HG02623 (cell line): ENCODE measurements at regions not wholly inside any gene's neighbourhood (a gene's known extent, or its start where the extent isn't known, plus 50 kb on each side); places are given as distances from the start of the nearest gene placed in this dataset.
"Not testable (repeated sequence)": the region's sequence is repeated elsewhere in the genome, so short reads cannot be mapped to it uniquely, and the experiment has no call there.

Experiments
- ATAC-seq: cut with Tn5 transposase; IDR thresholded peaks from one replicate; pipeline ENCODE4 v1.9.1; 2021; ENCODE audit warnings: moderate library complexity; ENCODE audit not compliant: unreplicated experiment

DNA sequence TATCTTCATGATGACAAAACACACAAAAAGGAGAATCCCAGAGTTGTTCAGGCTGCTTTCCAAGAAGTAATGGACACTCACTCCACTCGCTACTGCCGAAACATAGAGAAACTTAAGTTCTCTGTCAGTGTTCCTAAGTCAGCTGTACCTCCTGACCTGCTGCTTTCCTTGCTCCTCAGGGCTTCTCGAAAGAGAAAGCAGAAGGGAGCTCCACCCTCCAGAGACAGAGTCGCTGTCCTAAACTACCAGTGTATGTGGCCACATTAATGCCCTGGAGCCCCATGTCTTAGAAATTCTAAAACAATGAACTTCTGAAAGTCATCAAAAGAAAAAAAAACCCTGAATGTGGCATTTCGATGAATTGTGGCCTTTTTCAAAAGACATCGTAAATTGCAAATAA, 390.8 kb upstream of the MON1B start:
- no peak for ATAC-seq

DNA sequence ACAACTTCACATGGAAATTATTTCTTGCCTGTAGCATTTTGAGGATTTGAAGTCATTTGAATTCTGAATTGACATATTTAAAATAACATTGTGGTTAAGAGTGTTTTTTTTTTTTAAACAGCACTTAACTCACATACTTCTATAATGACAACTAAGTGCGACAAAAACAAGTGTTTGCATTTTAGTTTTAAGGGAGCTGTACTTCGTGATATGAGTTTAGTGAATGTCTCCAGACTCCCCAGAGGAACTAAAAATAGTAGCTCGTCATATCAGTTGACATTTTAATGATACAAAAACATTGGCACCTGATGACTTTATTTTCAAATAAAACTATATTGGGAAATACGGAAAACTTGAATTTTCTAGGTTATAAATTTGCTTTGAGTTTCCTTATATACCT, 389.6 kb upstream of the MON1B start:
- no peak for ATAC-seq

DNA sequence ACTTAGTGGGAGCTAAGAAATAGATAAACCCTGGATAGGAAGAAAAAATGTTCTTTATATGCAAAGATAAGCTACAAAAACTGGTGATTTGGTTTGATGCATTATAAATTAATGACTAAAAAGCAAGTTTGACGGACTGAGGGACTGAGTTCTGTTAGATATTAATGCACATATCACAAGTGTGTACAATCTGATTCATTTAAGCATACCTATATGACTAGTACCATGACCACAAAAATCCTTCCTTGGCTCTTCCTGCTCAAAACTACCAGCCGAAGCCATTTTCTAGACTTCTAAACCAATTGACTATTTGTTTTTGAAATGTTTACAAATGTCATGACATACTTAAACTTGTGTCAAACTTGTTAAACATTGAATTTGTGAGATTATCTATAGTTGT, 374.5 kb upstream of the MON1B start:
- ATAC-seq = no peak

DNA sequence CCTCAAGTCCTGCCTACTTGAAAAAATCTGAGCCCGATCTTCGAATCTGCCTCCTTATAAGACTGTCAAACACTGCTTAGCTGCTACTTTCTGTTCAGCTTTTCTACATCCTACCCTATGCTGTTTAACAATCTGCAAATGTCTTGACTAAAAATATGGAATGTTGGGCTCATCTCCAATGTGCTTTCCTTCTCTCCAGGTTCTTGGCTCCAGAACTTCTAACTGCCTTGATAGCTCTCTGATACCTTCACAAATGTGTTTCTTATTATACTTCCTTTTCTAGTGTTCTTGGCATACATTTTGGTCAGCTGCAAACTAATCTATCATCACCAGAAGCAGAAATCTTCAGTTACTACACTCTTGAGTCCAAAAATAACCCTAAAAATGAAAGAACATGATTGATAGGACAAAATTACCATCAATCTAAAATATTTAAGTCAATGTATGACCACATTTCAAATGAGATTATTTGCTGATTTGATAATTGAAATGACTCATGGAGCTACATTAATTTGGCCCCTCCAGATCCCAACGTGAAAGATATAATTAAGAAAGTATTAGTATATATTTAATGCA, 372.3 kb upstream of the MON1B start:
- ATAC-seq = no peak

DNA sequence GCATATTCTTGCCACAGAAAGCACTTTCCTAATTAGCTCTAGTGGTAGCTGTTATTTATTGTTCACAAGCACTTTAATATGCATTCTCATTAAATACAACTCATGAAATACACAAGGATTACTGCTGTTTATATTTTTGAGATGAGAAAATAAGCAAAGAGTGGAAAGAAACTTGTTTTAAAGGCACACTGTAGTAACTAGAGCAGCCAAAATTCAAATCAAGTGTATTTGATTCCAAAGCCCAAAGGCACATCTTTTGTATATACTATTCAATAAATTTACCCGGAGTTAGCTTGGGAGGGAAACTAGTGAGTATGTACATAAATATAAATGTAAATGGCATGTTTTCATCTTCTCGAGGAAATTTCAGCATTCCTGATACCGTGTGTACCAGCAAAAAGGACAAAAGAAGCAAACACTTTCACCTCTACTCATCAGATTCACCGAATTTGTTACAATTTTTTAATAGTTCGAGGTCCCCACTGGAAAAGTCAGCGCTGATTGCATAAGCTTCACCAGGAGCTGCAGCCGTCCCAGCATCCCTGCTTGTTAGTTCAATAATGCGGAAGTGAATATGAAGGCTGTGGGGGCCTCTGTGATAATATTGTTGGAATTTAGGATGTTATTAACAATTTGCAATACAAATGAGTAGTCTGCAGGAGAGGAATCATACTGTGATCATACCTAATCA, 371.6 kb upstream of the MON1B start:
- no peak for ATAC-seq

DNA sequence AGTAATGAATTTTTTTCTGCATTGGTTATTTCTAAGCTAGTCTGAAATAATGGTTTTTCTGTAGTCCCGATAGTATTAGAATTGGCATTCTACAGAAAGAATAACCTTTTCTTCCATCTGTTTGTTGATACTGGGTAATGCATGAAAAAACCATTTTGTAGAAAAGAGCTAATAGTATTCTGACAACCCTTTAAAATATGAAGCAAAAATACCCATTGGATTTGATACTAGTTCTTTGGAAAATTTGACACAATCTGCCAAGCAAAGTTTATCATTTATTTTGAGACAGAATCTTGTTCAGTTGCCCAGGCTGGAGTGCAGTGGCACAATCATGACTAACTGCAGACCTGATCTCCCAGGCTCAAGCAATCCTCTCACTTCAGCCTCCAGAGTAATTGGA, 366.8 kb upstream of the MON1B start:
- ATAC-seq = no peak

DNA sequence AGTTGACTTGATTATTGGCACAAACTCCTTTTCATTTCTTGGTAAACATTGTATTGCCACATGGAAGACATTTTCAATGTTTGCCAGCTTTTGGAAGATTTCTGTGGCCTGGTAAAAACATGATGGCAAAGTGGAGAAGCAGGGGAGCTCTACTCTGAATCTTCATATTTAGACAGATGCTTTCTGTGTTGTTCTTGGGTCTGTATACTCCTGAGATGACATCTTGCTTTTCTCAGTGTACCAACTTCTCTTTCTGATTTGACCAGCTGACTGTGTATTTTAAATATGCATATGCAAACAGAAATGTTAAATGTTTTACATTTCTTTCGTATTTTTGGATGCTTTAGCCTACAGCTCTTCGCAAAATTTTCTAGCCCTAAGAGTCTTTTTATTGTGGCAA, 366.2 kb upstream of the MON1B start:
- ATAC-seq = no peak

DNA sequence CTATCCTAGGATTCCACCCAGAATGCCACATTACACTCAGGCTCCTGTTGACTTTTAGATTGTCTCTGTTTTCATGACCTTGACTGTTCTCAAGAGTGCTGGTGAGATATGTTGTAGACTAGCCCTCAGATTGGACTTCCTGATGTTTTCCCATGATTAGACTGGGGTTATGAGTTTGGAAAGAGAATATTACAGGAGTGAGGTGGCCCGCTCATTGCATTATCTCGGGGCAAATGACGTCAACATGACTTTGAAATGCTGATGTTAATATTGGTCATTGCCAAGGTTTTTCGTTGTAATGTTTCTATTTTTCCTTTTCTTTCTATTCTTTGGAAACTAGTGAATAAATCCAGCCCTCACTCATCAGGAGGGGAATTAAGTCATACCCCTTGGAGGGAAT, 355.7 kb upstream of the MON1B start:
- no peak for ATAC-seq

DNA sequence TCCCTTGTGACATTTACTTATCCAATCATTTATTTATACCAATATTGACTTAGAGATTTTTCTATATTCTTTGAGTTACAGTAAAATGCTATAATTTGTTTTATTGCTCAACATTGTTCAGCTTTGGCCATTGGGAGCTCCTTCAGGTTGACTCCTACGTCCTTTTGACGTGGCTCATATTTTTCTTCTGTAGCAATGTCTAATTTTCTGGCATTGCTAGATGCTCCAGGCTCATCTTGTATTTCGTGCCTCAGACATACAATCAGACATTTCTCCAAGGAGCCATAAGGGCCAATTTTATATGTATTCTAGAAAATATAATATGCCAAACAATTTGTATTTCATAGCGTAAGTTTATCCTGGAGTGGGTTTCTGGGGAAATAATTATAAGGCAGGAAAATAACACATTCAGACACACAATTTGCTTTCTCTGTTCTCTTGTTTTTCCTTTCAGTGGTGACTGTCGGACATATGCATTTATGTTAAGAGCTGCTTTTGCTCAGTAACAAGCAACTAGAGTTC, 355.1 kb upstream of the MON1B start:
- no peak for ATAC-seq

DNA sequence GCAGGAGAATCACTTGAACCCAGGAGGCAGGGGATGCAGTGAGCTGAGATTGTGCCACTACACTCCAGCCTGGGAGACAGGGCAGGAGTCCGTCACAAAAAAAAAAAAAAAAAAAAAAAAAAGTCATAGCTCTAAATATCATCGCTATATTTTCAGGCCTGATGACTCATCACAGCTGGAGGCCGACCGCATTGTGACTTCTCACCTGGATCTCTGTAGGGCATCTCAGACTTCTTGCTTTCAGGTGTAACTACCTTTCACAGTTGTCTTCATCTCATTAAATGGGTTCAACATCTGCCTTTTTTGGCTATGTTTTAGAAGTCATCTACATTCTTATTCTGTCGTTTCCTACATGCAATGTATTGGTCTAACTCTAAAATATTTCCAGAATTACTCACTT, 353.1 kb upstream of the MON1B start:
- no peak for ATAC-seq

DNA sequence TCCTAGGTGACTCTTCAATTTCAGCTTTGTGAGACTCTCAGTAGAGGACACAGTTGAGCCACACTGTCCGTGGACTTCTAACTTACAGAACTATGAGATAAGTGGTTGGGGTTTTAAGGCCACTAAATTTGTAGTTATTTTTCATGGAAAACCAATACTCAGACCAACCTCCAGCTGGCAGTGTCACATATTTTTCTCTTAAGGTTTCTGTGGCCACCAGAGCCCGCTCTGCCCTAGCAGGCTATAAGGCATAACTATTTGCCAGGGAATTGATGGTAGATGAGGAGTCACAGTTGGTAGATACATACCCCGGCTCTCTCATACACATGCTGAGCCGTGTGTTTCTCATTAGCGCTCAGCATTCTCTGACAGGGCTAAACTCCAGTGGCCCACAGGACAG, 336.8 kb upstream of the MON1B start:
- ATAC-seq = no peak

DNA sequence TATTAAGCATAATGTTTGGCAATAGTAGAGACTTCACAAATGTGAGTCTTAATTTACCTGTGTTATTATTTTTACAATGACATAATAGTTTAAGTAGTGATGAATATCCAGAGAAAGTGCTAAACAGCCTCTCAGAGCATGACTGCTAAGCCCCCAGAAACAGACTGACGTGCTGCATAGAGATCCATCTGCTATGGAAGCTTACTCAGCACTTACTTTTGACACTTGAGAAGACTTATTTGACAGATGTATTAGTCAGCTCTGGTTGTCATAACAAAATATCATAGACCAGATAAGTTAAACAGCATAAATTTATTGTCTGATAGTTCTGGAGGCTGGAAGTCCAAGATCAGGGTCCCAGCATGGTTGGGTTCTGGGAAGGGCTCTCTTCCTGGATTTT, 334.9 kb upstream of the MON1B start:
- no peak for ATAC-seq

DNA sequence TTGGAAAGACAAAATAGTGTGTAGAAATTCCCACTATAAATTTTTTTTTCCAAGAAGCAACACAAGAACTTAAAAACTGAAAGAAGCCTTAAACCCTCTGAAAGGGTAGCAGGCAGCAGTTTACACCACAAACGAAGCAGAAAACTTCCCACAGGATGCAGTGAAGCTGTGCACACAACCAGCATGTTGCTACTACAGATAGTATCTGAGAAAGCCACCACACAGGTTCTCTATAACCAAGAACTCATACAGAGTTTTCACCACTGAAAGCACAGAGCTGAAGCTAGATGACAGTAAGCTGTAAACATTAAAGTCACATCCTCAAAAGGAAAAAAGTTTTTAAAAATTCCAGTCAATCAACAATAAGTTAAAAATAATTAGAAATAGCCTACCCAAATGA, 333.6 kb upstream of the MON1B start:
- ATAC-seq = no peak

DNA sequence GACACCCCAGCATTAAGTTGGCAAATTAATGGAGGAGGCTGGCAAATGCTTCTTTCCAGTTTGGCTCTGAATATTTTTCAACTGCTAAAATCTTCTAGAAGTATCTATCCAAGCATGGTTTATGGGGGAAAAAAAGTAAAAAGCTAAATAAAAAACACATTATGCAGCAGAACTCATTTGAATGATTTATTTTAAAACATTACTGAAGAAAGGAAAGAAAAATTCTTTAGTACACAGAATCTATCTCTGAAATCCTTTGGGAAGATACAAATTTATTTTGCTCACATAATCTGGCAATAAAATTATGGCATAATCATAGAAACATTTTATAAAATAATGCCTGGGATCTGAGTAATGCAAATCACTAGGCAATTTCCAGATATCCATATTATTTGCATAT, 328.1 kb upstream of the MON1B start:
- no peak for ATAC-seq

DNA sequence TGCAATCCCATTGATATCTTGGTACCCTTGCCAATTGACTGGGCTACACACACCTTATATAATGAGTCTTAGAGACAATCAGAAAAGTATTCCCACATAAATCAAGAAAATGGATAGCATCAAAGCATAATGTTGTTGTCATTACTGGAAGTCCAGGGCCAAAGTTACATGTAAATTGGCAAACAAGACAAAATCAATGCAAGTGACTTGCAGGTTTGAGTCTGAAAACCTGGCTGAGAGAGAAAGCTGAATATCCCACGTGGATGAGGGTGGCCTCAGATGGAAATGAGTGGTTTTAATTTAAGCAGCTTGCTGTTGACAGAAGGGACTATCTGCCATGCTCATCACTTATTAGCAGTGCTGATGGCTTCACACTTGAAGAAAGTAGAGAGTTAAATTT, 324.0 kb upstream of the MON1B start:
- no peak for ATAC-seq

DNA sequence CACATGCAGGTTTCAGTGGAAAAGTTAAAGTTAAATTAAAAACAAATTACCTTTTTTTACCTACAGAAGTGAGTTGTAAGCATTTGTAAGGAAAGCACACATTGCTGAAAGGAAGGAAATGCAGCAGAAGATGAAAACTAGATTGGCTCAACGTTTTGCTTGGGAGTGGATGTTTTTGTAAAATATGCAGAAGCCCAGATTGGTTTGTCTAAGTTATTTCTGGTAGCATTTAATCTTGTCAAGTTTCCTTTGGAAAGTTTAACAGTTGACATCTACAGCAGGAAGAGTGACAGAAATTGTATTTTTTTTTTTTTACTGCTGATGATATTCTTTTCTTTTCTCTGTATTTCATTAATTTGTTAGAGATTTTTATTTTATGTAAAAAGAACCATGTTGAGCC, 315.1 kb upstream of the MON1B start:
- no peak for ATAC-seq

DNA sequence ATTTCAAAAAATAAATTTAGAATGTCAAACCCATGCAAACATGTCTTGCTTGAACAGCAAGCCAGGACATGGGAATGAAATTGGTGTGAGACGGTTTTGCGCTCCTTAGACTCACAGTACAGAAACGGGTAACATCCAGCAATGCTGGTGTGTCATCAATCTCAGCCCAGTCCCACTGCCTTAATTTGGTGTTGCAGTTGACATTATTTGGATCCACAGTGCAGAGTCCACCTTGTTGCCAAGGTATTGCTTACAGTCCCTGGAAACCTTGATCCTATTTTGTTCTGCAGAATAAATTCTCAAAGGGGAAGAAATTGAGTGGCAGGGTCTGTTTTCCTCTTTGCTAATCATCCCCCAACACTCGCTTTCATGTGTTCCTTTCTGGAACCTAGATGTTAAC, 311.6 kb upstream of the MON1B start:
- no peak for ATAC-seq

DNA sequence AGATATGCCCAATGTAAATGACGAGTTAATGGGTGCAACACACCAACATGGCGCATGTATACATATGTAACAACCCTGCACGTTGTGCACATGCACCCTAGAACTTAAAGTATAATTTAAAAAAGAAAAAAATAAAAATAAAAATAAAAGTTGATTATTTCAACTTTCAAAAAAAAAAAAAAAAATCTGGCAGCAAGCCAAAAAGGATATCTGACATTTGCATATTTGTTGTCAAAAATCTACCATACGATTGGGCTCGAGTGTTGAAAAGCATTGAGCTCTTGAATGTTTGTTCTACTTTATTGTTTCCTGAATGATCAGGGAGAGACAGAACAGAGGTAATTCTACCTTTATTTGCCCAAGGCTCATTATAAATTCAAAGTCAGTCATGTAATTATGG, 310.5 kb upstream of the MON1B start:
- ATAC-seq = not testable (repeated sequence)

DNA sequence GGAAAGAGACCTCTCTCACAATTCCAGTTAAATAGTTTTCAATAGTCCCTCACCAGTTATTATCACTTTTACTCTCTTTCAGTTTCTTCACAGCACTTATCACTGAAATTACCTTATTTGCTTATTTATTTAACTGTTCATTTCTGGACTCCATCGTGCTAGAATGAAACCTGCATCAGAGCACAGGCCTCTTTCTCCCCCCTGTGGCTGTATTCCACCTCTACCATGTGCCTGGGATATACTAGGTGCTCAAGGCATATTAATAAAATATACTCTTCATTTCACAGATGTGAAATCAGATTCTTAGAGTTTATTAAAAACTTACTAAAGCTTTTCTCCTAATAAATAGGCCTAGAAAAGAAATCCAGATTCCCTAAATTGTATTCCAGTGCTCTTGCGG, 308.9 kb upstream of the MON1B start:
- no peak for ATAC-seq

DNA sequence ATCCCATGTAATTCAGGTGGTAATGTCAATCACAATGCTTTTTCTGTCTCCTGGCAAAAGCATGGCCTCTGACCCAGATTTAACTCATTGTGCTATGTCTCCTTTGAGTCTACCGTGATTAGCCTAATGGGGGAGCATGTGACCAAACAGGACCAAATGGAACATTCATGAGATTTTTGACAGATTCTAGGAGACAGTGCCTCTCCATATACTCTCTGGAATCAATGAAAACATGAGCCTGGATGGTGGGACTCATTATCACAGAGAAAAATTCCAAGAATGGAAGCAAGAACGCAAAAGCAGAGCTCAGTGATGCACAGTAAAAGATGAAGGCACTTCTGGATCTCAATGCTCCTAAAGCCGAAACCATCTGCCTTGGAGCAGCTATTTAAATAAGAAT, 307.9 kb upstream of the MON1B start:
- ATAC-seq = no peak

DNA sequence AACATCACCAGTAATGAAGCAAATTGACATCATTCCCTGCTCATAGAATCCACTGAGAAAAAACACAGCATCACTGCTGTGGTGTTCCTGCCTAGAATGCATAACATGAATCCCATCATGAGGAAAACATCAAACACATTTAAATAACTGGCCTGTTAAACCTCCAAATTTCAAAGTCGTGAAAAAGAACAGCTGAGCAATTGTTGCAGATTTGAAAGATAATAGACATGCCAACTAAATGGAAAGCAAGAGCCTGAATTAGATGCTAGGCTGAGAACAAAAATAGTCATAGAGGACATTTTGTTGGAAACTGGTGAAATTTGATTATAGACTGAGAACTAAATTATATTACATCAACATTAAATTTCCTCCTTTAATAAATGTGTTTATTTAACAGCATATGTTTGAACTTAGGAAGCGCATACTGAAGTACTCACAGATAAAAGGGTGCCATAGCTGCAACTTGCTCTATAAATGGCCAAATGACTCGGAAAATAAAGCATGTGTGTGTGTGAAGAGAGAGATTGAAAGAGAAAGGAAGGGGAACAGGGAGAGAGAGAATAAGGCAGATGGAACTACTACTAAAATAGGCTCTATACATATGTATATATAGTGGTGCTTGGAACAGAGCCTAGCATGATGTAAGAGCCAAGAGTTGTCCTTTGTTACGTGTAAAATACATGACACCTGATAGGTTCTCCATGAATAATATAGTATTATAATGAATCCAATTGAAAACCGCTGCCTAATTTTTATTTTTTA, 305.0 kb upstream of the MON1B start:
- ATAC-seq = no peak

DNA sequence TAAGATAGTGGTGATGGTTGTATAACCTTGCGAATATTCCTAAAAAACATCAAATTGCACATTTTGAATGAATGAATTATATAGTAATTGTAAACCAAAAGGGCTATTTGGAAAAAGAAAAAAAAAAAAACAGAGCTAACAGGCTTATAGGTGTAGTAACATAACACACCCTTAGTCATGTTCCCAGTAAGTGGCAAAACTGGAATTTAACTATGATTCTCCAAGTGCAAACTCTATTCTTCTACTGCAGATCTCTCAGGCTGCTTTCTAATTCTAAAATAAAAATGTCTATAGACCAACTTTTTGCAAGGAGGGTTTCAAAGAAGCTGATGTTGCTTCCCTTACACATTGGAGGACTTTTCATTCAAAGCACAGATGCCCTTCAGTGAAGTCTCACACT, 293.2 kb upstream of the MON1B start:
- no peak for ATAC-seq
